Omental fat pad (tissue), 3 donors: ENCODE measurements at regions not wholly inside any gene's neighbourhood (a gene's known extent, or its start where the extent isn't known, plus 50 kb on each side); places are given as distances from the start of the nearest gene placed in this dataset.

Source experiments
- ATAC-seq: fragments of 150-250 bp; one replicate; pipeline ENCODE4 v1.9.1; 2016; ENCODE audit warnings: mild to moderate bottlenecking, moderate library complexity; ENCODE audit not compliant: low FRiP score
- DNase-seq: peaks from one replicate; pipeline ENCODE4 v3.0.0-alpha.2; 2019; ENCODE audit warnings: low spot score
- TF ChIP-seq, protein P1 (sequence below), 3 donors: fragments of 450-650 bp; IDR thresholded peaks; one replicate each; pipeline ENCODE4 v1.5.1; 2016 to 2017; ENCODE audit warnings: antibody characterized with exemption in 3 of 3, mild to moderate bottlenecking in 3 of 3, moderate library complexity in 2 of 3

DNA sequence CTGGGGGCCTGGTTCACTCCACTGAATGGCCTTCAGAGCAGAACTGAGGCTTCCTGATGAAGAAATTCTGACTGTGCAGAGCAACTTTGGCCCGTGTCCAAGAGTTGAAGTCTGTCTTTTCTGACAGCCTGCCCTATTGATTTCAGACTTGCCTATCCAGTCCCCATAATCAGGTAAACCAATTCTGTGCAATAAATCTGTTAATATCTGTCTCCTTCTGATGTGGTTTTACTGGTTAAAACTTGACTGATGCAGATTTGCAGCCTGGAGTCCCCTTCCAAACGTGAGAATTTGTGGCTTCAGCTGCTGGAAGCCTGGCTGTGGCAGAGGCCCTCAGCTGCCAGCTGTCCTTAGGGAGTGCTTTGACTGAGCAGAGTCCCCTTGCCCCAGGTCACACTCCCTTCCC is 283.9 kb upstream of the ANKRD55 start:
- DNase-seq (no peak), ATAC-seq (no peak)
- TF ChIP-seq, protein P1, sequence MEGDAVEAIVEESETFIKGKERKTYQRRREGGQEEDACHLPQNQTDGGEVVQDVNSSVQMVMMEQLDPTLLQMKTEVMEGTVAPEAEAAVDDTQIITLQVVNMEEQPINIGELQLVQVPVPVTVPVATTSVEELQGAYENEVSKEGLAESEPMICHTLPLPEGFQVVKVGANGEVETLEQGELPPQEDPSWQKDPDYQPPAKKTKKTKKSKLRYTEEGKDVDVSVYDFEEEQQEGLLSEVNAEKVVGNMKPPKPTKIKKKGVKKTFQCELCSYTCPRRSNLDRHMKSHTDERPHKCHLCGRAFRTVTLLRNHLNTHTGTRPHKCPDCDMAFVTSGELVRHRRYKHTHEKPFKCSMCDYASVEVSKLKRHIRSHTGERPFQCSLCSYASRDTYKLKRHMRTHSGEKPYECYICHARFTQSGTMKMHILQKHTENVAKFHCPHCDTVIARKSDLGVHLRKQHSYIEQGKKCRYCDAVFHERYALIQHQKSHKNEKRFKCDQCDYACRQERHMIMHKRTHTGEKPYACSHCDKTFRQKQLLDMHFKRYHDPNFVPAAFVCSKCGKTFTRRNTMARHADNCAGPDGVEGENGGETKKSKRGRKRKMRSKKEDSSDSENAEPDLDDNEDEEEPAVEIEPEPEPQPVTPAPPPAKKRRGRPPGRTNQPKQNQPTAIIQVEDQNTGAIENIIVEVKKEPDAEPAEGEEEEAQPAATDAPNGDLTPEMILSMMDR (IDR thresholded peaks at IDR 0.05): no peak

DNA sequence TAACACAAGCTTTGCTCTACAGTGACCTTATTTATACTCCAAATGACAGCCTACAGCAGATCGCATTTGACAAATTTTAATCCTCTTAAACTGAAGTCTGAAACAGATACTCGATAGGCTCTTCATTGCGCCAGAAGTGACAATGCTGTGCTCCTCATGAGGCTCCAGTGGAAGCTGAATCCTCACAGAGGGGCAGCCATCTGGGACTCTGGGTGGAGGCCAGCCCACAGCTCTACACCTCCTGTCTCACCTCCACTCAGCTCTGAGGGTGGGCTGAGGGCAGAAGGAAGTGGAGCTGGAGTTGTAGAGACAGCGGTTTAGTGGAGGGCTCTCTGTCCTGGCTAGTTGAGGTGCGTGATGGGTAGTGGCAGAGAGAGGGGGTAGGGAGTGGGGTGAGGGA is 283.3 kb upstream of the ANKRD55 start:
- DNase-seq (no peak), ATAC-seq (no peak)
- TF ChIP-seq, protein P1 (IDR thresholded peaks at IDR 0.05): no peak

DNA sequence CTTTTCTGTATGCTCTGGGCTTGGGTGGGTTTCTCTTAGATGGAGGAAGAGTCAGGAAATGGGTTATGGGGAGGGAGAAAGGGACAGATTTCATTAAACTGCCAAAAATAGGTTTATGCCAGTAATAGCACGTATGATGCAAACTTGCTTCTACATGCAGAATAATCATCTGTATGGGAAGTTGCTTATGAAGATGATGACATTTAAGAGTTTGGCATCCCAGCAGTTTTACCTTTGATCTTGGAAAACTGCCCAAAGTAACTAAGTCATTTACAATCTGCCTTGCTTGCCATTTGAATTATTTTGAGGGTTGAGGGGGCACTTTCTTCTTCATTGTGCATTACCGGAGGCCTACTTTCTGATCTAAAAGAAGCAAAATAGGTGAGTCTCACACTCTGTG is 282.9 kb upstream of the ANKRD55 start:
- DNase-seq (no peak), ATAC-seq (no peak)
- TF ChIP-seq, protein P1 (IDR thresholded peaks at IDR 0.05): no peak

DNA sequence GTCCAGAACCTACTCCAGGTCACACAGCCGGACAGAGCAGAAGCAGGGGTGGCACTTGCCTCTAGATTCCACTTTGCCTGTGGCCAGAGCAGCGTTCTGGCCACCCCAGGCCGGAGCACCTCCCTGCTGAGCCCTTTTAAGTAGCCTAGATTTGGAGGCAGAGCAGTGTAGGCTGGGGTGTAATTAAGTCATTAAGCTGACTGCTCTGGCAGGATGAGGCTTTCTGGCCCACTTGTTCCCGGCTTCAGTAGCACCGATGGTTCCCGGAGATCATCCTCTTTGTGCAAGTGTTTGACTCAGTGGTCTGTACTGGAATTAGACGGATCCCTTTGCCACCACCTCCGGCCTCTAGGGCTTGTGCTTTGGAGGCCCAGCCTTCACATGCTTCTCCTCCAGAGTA is 281.9 kb upstream of the ANKRD55 start:
- ATAC-seq (no peak), DNase-seq (no peak)
- TF ChIP-seq, protein P1 (IDR thresholded peaks at IDR 0.05): no peak

DNA sequence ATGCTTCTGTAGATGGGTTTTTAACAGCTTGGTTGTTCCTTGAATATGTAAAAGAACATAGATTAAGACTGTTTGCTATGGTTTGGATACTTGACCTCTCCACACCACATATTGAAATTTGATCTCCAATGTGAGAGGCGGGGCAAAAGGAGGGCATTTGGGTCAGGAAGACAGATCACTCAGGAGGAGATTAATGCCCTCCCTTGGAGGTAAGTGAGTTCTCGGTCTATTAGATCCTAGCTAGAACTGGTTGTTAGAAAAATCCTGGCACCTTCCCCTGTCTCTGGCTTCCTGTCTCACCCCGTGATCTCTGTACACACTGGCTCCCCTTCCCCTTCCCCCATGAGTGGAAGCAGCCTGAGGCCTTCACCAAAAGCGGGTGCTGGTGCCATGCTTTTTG is 281.1 kb upstream of the ANKRD55 start:
- ATAC-seq (no peak), DNase-seq (no peak)
- TF ChIP-seq, protein P1 (IDR thresholded peaks at IDR 0.05): no peak

DNA sequence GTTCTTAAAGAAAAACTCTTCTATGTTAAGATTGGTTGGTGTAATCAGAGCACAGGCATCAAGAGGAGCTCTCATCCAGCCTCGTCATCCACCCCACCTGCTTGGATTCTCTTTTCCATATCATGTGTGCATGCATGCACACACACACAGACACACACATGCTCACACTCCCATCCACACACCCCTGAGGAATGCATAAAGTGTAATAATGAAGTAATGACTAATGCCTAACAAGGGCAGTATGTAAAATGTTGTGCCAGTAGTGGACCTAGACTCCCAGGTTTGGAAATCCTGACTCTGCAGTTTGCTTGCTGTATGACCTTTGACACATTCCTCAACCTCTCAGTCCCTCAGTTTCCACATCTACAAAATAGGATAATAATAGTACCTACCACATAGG is 280.0 kb upstream of the ANKRD55 start:
- TF ChIP-seq, protein P1 (IDR thresholded peaks at IDR 0.05): no peak
- ATAC-seq (no peak), DNase-seq (no peak)

DNA sequence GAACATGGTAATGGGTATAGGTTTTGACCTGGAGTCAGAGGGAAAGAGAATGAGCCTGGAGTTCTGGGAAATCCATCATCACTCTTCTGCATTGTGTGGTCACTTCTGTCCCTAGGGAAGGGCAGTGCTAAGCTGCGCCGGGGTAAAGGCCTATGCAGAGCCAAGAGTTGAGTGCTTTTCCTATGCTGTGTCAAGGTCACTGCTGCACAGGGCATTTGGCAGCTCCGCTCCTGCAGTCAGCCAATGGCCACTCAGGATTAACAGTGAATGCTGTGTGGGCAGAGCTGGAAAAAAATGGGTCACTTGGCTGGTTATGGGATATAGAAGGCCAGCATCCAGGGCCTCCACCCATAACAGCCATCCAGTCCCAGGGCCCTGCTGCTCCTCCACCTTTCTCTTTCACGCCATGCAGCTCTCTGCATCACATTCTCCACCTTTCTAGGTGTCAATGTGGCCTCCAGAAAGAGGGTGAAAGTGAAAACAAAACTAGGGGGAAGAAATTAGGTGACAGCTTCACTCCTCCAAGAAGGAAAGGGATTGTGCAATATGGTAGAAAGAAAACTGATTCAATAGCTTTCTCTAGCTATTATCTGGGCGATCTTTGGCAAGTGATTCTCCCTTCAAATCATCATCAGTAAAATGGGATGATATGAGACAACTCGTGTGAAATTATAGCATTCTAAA is 279.3 kb upstream of the ANKRD55 start:
- TF ChIP-seq, protein P1 (IDR thresholded peaks at IDR 0.05): no peak
- peak; percentile 52 for ATAC-seq
- DNase-seq: no peak
